HPDE6-E6E7 (cell line): ENCODE measurements at regions not wholly inside any gene's neighbourhood (a gene's known extent, or its start where the extent isn't known, plus 50 kb on each side); places are given as distances from the start of the nearest gene placed in this dataset.

Experiments used
- DNase-seq: peaks from one replicate; pipeline ENCODE4 v3.0.0; 2011; ENCODE audit warnings: missing footprints; ENCODE audit errors: extremely low spot score

GRCh38 chr6:149182262-149182661 is 135.2 kb upstream of the TAB2 start:
- DNase-seq, result no peak

DNA sequence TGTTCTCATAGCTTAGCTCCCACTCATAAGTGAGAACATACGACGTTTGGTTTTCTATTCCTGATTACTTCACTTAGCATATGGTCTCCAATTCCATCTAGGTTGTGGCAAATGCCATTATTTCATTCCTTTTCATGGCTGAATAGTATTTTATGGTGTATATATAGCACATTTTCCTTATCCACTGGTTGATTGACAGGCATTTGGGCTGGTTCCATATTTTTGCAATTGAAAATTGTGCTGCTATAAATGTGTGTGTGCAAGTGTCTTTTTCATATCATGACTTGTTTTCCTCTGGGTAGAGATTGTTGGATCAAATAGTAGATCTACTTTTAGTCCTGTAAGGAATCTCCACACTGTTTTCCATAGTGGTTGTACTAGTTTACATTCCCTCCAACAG is 133.0 kb upstream of the TAB2 start:
- no peak for DNase-seq

GRCh38 chr6:149185799-149186357 is 131.6 kb upstream of the TAB2 start:
- DNase-seq, result no peak

DNA sequence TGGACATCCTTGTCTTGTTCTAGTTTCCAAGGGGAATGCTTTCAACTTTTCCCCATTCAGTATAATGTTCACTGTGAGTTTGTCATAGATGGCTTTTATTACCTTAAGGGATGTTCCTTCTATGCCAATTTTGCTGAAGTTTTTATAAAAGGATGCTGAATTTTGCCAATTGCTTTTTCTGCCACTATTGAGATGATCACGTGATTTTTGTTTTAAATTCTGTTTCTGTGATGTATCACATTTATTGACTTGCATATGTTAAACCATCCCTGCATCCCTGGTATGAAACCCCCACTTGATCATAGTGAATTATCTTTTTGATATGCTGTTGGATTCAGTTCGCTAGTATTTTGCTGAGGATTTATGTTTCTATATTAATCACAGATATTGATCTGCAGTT is 130.6 kb upstream of the TAB2 start:
- DNase-seq, result no peak

- DNase-seq, result no peak
Measured at GRCh38 chr6:149190224-149190831, 127.2 kb upstream of the TAB2 start.

- DNase-seq, result no peak
Measured at GRCh38 chr6:149194820-149195558, 122.5 kb upstream of the TAB2 start.

DNA sequence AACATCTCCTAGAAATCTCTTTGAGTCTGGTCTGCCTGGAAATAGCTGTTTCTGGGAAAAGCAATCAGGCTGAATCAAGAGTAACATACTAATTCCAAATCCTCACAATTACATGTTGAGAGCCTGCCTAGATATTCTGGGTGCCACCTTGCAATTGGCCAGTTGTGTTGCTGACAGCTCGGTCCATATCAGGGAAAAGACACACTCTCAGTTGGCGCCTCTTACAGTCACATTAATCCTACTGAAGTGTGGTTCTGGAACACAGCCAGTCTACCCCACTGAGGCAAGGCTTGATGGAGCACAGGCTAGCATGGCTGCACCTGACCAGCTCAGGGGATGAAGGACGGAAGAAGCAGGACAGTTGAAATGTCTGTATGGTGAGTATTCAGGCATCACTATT is 121.4 kb upstream of the TAB2 start:
- no peak for DNase-seq

DNA sequence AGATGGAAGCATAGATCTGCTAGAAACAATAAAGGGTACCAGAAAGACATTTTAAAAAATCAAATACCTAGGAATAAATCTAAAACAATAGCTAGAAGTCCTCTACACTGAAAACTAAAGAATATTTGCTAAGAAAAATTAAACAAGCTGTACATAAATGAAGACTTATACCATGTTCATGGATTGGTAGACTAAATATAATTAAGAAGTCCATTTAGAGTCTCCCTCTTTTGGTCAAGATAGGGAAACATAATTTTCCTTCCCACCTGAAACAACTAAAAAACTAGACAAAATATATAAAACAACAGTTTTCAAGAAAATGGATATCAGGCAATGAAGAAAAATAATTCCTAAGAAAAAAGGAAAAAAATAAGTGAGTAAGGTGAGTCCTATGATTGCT is 120.0 kb upstream of the TAB2 start:
- no peak for DNase-seq

- no peak for DNase-seq
Measured at GRCh38 chr6:149198265-149198664, 119.2 kb upstream of the TAB2 start.

DNA sequence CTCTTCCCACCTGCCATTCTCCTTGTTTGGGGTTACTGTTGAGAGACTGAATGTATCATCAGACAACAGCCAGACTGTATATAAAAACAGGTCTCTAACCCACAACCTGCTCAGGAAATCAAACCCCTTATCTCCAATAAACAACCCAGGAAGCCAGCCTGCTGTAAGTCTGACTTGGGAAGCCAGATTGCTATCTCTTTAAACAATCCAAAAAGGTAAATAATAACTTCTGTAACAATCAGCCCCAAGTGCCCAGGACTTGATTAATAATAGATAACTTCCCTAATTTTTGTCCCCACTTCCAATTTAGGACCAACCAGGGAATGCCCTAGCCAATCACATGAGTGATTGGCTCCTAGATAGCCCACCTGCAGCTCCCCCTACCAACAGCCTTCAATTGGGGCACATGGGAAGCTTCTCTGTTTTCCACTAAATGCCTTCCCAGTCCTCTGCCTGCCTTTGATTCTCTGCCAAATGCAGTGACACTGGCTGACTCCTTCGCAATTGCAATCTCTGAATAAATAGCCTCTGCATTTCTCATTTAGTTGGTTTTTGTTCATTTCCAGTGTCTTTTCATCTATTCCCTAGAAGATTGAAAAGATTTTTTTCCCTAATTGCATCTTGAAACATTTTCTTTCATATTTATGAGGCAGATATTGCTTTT is 117.1 kb upstream of the TAB2 start:
- DNase-seq, result no peak

DNA sequence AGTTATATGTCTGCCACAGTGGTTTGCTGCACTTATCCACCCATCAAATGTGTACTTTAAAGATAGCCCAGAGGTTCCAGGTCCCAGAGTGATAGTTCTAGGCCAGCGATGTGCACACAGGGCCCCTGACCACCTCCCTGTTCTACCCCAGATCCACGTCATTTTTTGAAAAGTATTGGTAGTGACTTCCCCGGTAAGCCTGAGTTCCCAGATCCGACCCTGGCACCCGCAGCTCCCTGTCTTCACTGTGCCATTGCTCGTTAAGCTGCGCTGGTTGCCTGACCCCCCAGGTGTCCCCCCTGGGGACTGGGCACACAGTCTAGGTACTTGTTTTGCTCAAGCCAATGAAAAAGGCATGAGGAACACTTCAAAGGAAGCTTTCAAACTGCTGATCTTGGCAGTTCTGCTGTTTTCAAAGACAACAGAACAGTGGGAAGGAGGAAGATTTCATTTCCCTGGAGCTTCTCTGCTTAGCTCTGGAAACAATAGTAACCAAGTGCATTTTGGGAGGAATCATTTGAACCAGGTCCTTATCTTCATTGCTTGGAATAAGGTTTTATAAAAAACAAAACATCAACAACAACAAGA is 116.3 kb upstream of the TAB2 start:
- no peak for DNase-seq

DNA sequence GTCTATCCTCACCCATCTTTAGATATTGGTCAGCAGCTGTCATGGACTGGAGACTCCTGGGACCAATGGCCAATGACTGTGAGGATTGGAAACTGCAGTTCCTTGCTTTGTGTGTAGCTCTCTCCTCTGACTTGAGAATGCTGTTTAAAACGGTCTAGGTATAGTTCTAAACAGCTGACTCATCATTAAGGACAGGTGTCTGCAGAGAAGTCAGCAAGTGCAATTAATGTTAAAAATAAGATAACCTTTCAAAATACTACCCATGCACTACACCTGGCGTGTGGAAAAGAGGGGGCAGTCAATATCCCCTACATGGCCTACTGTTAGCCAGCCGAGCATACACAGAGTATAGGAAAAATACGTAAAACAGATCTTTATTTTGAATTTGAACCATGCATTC is 115.4 kb upstream of the TAB2 start:
- no peak for DNase-seq

- no peak for DNase-seq
Measured at GRCh38 chr6:149202952-149203351, 114.6 kb upstream of the TAB2 start.

DNA sequence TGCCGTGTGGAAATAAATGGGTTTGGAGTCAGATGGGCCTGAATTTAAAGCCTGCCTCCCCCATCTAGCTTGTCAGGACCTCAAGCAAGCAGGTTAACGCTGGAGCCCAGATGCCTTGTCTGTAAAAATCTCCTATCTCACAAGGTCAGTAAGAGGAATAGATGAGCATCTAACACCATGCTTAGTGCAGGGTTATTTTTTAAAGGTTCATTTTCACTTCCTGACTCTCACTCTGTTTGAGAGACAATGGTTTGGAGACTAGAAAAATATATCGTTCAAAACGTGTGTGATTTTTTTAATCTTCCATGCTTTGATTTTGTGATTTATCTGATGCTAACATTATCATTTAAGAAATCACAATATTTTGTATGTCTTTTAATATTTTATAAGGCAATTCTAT is 114.0 kb upstream of the TAB2 start:
- no peak for DNase-seq

DNA sequence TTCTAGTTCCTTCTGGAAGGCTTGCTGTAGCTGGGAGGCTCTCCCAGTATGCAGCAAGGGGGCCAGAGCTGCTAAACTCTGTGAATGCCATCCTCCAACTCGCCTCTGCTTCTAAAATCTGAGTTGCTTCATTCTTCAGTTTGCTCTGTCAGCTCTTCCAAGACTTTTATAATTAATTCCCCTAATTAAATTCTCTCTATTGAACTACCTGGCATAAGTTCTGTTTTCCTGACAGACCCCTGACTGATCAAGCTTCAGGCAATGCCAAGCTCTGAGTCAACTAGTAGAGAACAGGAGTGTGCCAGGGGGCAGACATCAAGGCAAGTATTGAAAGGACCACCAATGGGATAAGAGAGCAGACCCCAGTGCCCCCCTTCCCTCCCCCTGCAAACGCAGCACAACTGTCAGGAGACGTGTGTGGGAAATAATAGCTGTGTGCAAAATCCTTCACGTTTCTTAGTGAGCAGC is 109.3 kb upstream of the TAB2 start:
- DNase-seq, result no peak

DNA sequence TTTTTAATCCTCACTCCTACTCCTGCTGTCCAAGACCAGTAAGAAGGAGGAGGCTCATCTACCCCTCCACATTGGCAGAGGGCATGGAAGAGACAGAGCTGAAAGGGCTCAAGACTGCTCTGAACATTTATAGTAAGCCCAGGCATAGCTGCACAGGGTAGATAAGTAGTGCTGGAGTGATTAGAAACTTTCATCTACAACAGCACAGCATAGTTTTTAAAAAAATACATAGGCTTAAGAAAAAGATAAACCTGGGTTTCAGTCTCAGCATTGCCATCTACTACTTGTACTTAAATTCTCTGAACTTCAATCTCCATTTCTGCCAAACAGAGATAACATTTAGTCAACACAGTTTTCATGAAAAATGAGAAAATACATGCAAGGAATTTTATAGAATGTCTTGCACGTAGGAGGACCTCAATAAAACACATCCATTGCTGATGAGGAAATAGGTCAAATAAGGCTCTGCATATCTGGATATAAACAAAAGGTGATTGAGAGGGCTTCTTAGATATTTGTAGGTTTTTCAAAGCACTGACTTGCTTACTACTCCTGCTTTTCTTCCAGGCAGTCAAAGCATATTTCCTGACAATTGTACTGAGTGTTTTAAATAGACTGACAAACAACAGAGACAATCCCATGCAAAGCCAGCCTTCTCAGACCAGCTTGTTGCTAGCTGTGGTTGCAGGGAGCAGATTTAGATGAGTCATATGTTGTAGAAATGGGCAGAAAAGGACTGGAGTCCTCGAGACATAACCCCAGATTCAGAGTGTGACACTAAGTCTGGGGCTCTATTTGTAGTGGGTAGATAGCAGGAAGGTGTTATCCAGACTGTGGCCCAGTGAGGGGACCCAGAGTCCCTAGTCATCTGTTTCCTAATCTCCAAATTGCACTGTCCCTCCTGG is 107.4 kb upstream of the TAB2 start:
- peak; percentile 14 for DNase-seq

- DNase-seq, result no peak
Measured at GRCh38 chr6:149211046-149211571, 106.4 kb upstream of the TAB2 start.

- no peak for DNase-seq
Measured at GRCh38 chr6:149212206-149212605, 105.3 kb upstream of the TAB2 start.

DNA sequence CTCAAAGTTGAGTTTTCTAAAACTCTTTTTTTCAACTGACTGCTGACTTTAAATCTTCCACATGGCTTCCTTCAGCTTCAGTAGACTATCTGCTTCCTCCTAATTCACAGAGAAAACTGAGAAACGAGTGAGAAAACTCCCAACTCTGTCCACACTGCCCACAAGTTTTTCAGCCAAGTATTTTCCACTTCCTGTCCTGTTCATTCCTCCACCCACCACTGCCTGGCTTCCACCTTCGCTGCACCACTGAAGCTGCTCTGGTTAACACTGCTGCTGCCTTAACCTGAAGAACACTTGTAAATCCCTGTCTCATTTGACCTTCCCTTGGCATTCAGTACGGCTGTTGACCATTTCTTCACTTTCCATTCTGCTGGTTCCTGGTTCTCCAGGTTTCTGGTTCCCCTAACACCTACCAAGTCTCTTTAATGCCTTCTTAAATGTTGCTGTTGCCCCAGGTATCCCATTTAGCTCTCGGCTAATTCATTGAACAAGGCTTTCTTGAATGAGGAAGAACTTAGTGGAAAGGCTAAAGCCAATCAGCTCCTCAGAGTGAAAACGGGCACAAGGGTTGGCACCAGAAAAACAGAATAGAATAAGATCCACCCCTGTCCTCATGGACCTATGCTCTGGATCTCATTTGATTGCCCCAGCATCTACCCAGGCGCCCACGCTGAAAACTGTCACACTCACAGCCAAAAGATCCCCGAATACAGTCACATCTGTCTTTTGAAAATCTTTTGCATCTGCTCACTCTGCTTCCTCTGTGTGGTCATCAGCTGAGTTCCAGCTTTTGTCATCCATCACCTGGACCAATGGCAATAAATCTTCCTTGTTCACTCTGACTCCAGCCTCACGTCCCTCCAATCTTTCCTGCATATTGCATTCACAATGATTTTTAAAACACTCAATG is 104.4 kb upstream of the TAB2 start:
- no peak for DNase-seq

- no peak for DNase-seq
Measured at GRCh38 chr6:149213829-149214228, 103.7 kb upstream of the TAB2 start.
